ENCODE measurements at regions not wholly inside any gene's neighbourhood (a gene's known extent, or its start where the extent isn't known, plus 50 kb on each side); places are given as distances from the start of the nearest gene placed in this dataset.
"Not testable (repeated sequence)": the region's sequence is repeated elsewhere in the genome, so short reads cannot be mapped to it uniquely, and the experiment has no call there.

GRCh38 chr11:3444420-3444744 is 65.4 kb upstream of the ZNF195 start:
- DNase-seq (ENCODE audit: low read depth): not testable (repeated sequence)

GRCh38 chr11:3443700-3444419 is 64.9 kb upstream of the ZNF195 start:
- DNase-seq (ENCODE audit: low read depth): not testable (repeated sequence)

DNA sequence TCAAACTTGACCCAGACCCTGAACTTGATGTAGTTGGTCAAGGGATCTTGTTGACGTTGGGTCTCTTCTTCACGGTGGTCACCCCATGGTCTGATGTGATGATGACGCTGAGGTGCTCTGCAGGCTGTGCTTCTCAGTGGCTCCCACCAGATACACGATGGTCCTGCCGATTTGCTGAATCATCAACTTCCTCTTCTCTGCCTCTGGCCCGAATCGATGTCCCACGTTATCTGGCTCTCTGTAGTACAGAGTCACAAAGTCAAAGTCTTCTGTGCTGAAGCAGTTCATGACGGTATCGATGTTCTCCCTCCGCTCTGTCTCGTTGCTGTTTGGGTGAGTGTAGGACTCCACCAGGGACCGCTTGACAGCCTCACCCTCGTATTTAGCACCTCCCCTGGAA is 58.5 kb upstream of the ZNF195 start:
- not testable (repeated sequence) for DNase-seq (ENCODE audit: low read depth)

DNA sequence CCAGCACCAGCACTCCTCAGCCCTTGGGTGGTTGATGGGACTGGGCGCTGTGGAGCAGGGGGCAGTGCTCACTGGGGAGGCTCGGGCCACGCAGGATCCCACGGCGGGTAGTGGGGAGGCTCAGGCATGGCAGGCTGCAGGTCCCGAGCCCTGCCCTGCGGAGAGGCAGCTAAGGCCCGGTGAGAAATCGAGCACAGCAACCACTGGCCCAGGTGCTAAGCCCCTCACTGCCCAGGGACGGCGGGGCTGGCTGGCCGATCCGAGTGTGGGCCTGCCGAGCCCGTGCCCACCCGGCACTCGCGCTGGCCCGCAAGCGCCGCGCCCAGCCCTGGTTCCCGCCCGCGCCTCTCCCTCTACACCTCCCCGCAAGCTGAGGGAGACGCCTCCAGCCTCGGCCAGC is 56.0 kb upstream of the ZNF195 start:
- no peak for DNase-seq (ENCODE audit: low read depth)

- DNase-seq (ENCODE audit: low read depth): not testable (repeated sequence)
Measured at GRCh38 chr11:3429191-3429590, 50.2 kb upstream of the ZNF195 start.
